ENCODE measurements at regions not wholly inside any gene's neighbourhood (a gene's known extent, or its start where the extent isn't known, plus 50 kb on each side); places are given as distances from the start of the nearest gene placed in this dataset.

DNA sequence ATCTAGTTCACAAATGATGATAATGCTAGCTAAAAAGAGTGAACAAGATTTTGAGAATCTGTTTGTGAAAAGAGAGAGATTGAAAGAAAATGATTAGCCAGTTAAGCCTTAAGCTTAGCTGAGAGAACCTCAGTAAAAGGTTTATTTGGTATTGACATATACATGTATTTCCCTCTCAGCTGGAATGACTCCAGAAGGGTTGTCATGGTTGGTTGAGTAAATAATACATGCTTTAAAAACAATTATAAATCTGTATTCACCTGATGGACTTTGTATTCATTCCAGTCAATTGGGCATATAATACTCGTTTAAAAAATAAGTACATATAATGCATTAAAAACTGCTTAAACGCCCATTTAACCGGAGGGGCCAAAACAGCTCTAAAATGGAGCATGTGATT is 181.4 kb downstream of the GRB14 start:
- TF ChIP-seq MEF2A (IDR thresholded peaks at IDR 0.05; ENCODE audit: borderline replicate concordance, low read depth) = no peak
- TF ChIP-seq, protein P1, sequence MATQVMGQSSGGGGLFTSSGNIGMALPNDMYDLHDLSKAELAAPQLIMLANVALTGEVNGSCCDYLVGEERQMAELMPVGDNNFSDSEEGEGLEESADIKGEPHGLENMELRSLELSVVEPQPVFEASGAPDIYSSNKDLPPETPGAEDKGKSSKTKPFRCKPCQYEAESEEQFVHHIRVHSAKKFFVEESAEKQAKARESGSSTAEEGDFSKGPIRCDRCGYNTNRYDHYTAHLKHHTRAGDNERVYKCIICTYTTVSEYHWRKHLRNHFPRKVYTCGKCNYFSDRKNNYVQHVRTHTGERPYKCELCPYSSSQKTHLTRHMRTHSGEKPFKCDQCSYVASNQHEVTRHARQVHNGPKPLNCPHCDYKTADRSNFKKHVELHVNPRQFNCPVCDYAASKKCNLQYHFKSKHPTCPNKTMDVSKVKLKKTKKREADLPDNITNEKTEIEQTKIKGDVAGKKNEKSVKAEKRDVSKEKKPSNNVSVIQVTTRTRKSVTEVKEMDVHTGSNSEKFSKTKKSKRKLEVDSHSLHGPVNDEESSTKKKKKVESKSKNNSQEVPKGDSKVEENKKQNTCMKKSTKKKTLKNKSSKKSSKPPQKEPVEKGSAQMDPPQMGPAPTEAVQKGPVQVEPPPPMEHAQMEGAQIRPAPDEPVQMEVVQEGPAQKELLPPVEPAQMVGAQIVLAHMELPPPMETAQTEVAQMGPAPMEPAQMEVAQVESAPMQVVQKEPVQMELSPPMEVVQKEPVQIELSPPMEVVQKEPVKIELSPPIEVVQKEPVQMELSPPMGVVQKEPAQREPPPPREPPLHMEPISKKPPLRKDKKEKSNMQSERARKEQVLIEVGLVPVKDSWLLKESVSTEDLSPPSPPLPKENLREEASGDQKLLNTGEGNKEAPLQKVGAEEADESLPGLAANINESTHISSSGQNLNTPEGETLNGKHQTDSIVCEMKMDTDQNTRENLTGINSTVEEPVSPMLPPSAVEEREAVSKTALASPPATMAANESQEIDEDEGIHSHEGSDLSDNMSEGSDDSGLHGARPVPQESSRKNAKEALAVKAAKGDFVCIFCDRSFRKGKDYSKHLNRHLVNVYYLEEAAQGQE (IDR thresholded peaks at IDR 0.05; ENCODE audit: low read depth, low read length) = no peak
- no peak overlapping the region for H3K4me2 ChIP-seq
- H3K27me3 ChIP-seq (ENCODE audit: insufficient read depth) = no peaks in the 10 kb centered on the region
- H3F3A ChIP-seq (replicated peaks; ENCODE audit: insufficient read depth) = no peaks in the 10 kb centered on the region
- no peak overlapping the region for H3K4me3 ChIP-seq (ENCODE audit: low read depth in 2 of 2, low read length in 1 of 2)
- H2AFZ ChIP-seq (ENCODE audit: low read depth) = no peak overlapping the region
- POLR2A ChIA-PET = no interaction called here
- no peak overlapping the region for H3K27ac ChIP-seq (ENCODE audit: low read depth in 2 of 2, low read length in 1 of 2)
- H3K9ac ChIP-seq = no peak overlapping the region
- CTCF ChIA-PET = interaction anchor here (0.5 kb wide), 1 partner anchor 19 kb away, joined by 3 read pairs; no protein-coding TSS in a partner anchor
- H4K20me1 ChIP-seq (ENCODE audit: insufficient read depth) = no peaks in the 10 kb centered on the region
- H3K79me2 ChIP-seq (ENCODE audit: insufficient read depth) = no peaks in the 10 kb centered on the region; the same call in 1 of the 2 replicates
- H3K9me3 ChIP-seq = no peaks in the 10 kb centered on the region
- H3K36me3 ChIP-seq (replicated peaks in 1 of 2; ENCODE audit: control insufficient read depth in 1 of 2, insufficient read depth in 2 of 2, low read length in 1 of 2) = no peaks in the 10 kb centered on the region
- no peak for DNase-seq
- 91% methylated on average over 3 of the region's 3 CpGs for WGBS (ENCODE audit: low lambda C conversion rate)
- no peaks in the 10 kb centered on the region for H3K9me2 ChIP-seq
- no peaks in the 10 kb centered on the region for H3K4me1 ChIP-seq (ENCODE audit: control insufficient read depth in 1 of 2, insufficient read depth in 2 of 2, low read depth in 1 of 2, low read length in 1 of 2)

- CTCF ChIA-PET = no interaction called here
- TF ChIP-seq, protein P2, sequence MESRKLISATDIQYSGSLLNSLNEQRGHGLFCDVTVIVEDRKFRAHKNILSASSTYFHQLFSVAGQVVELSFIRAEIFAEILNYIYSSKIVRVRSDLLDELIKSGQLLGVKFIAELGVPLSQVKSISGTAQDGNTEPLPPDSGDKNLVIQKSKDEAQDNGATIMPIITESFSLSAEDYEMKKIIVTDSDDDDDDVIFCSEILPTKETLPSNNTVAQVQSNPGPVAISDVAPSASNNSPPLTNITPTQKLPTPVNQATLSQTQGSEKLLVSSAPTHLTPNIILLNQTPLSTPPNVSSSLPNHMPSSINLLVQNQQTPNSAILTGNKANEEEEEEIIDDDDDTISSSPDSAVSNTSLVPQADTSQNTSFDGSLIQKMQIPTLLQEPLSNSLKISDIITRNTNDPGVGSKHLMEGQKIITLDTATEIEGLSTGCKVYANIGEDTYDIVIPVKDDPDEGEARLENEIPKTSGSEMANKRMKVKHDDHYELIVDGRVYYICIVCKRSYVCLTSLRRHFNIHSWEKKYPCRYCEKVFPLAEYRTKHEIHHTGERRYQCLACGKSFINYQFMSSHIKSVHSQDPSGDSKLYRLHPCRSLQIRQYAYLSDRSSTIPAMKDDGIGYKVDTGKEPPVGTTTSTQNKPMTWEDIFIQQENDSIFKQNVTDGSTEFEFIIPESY (IDR thresholded peaks at IDR 0.05; ENCODE audit: borderline replicate concordance, low read depth) = no peak
- TF ChIP-seq ELF1 (IDR thresholded peaks at IDR 0.05) = no peak
- no peak for TF ChIP-seq TCF12 (IDR thresholded peaks at IDR 0.05)
- no peak for TF ChIP-seq RXRA (IDR thresholded peaks at IDR 0.05; ENCODE audit: borderline replicate concordance, low read depth)
- TF ChIP-seq CTCF (IDR thresholded peaks at IDR 0.05) = no peak
- no peak for TF ChIP-seq SMC3 (IDR thresholded peaks at IDR 0.05; ENCODE audit: low read depth, low read length)
- no peak for TF ChIP-seq NFIC (IDR thresholded peaks at IDR 0.05; ENCODE audit: borderline replicate concordance)
These were observed 182.0 kb downstream of the GRB14 start for GRCh38 chr2:164439235-164439634.

More at GRCh38 chr2:164439235-164439634, 182.0 kb downstream of the GRB14 start:
- H3K4me3 ChIP-seq (ENCODE audit: low read depth in 2 of 2, low read length in 1 of 2) = no peak overlapping the region
- H3K9me3 ChIP-seq = no peaks in the 10 kb centered on the region
- H3K4me1 ChIP-seq (ENCODE audit: control insufficient read depth in 1 of 2, insufficient read depth in 2 of 2, low read depth in 1 of 2, low read length in 1 of 2) = no peaks in the 10 kb centered on the region
- H2AFZ ChIP-seq (ENCODE audit: low read depth) = no peak overlapping the region
- POLR2A ChIA-PET = no interaction called here
- H3K36me3 ChIP-seq (replicated peaks in 1 of 2; ENCODE audit: control insufficient read depth in 1 of 2, insufficient read depth in 2 of 2, low read length in 1 of 2) = no peaks in the 10 kb centered on the region
- no peaks in the 10 kb centered on the region for H4K20me1 ChIP-seq (ENCODE audit: insufficient read depth)
- no peaks in the 10 kb centered on the region for H3K9me2 ChIP-seq
- no peaks in the 10 kb centered on the region for H3F3A ChIP-seq (replicated peaks; ENCODE audit: insufficient read depth)
- no peaks in the 10 kb centered on the region for H3K27me3 ChIP-seq (ENCODE audit: insufficient read depth)
- no peak for DNase-seq
- H3K9ac ChIP-seq = no peak overlapping the region
- H3K27ac ChIP-seq (ENCODE audit: low read depth in 2 of 2, low read length in 1 of 2) = no peak overlapping the region
- H3K4me2 ChIP-seq = no peak overlapping the region
- H3K79me2 ChIP-seq (ENCODE audit: insufficient read depth) = no peaks in the 10 kb centered on the region; the same call in 1 of the 2 replicates

Data from SK-N-SH (cell line).